Neural cell (in vitro differentiated cells): ENCODE measurements at regions not wholly inside any gene's neighbourhood (a gene's known extent, or its start where the extent isn't known, plus 50 kb on each side); places are given as distances from the start of the nearest gene placed in this dataset.

ENCODE experiments used
- H2AFZ ChIP-seq: fragments of 200-600, 300-800 bp; sonication (generic), shearing (Covaris generic); 2 replicates; pipeline ENCODE4 v1.6.0; 2014; ENCODE audit warnings: low read depth, mild to moderate bottlenecking, antibody characterized with exemption, low read length, moderate library complexity
- H3F3A ChIP-seq: fragments of 200-600 bp; shearing (Covaris generic); 2 replicates; pipeline ENCODE4 v1.6.1; 2016; ENCODE audit warnings: mild to moderate bottlenecking, moderate library complexity, mixed read lengths, antibody characterized with exemption, low read length; ENCODE audit not compliant: insufficient read depth, poor library complexity, severe bottlenecking
- H3K27ac ChIP-seq: fragments of 200-600, 300-800 bp; sonication (generic), shearing (Covaris generic); 2 replicates; pipeline ENCODE4 v1.5.1; 2014; ENCODE audit warnings: mild to moderate bottlenecking, low read length, moderate library complexity
- H3K27me3 ChIP-seq: fragments of 300-800, 200-600 bp; sonication (generic), shearing (Covaris generic); 2 replicates; pipeline ENCODE4 v1.6.0; 2014; ENCODE audit warnings: mild to moderate bottlenecking, low read depth, low read length, moderate library complexity; ENCODE audit not compliant: insufficient read depth
- H3K36me3 ChIP-seq: fragments of 300-800, 200-600 bp; sonication (generic), shearing (Covaris generic); 2 replicates; pipeline ENCODE4 v1.5.1; 2014; ENCODE audit warnings: mild to moderate bottlenecking, antibody characterized with exemption, low read length, moderate library complexity; ENCODE audit not compliant: insufficient read depth
- H3K4me2 ChIP-seq: fragments of 300-800, 200-600 bp; sonication (generic), shearing (Covaris generic); 2 replicates; pipeline ENCODE4 v1.6.0; 2014; ENCODE audit warnings: mild to moderate bottlenecking, low read length
- H3K4me3 ChIP-seq: fragments of 300-800, 200-600 bp; sonication (generic), shearing (Covaris generic); 2 replicates; pipeline ENCODE4 v1.5.1; 2014; ENCODE audit warnings: mild to moderate bottlenecking, low read length, moderate library complexity
- H3K79me2 ChIP-seq: fragments of 200-600 bp; shearing (Covaris generic); replicated peaks from 2 replicates; pipeline ENCODE4 v1.6.0; 2014; ENCODE audit warnings: mild to moderate bottlenecking, low read length, moderate library complexity; ENCODE audit not compliant: insufficient read depth
- H3K9ac ChIP-seq: fragments of 300-800, 200-600 bp; sonication (generic), shearing (Covaris generic); 2 replicates; pipeline ENCODE4 v1.6.1; 2016; ENCODE audit warnings: mild to moderate bottlenecking, low read length, mixed read lengths
- H3K9me2 ChIP-seq: fragments of 200-600 bp; shearing (Covaris generic); 2 replicates; pipeline ENCODE4 v1.6.1; 2016; ENCODE audit warnings: mild to moderate bottlenecking, low read length, mixed read lengths; ENCODE audit not compliant: insufficient read depth
- H3K9me3 ChIP-seq: fragments of 200-600, 300-800 bp; sonication (generic), shearing (Covaris generic); 2 replicates; pipeline ENCODE4 v1.6.1; 2016; ENCODE audit warnings: mild to moderate bottlenecking, mixed run types, low read length, moderate library complexity, mixed read lengths
- H4K20me1 ChIP-seq: fragments of 200-600 bp; shearing (Covaris generic); 2 replicates; pipeline ENCODE4 v1.6.1; 2016; ENCODE audit warnings: mild to moderate bottlenecking, mixed run types; ENCODE audit not compliant: insufficient read depth
- CTCF ChIP-seq: fragments of 450-650 bp; IDR thresholded peaks from 2 replicates; pipeline ENCODE4 v1.5.1; 2014; ENCODE audit warnings: antibody characterized with exemption, mild to moderate bottlenecking, moderate library complexity; ENCODE audit not compliant: poor library complexity, severe bottlenecking
- EP300 ChIP-seq: fragments of 450-650 bp; conservative IDR thresholded peaks from 2 replicates; pipeline ENCODE4 v1.6.1; 2014; ENCODE audit warnings: antibody characterized with exemption, mild to moderate bottlenecking, moderate library complexity; ENCODE audit not compliant: poor library complexity, severe bottlenecking
- EZH2 ChIP-seq: fragments of 200-600, 300-800 bp; shearing (Covaris generic), sonication (generic); IDR thresholded peaks from 2 replicates; pipeline ENCODE4 v1.6.1; 2014; ENCODE audit warnings: antibody characterized with exemption, low read length, borderline replicate concordance, mild to moderate bottlenecking; ENCODE audit not compliant: insufficient read depth, poor library complexity, severe bottlenecking
- MXI1 ChIP-seq: fragments of 450-650 bp; conservative IDR thresholded peaks from 2 replicates; pipeline ENCODE4 v1.6.1; 2014; ENCODE audit warnings: antibody characterized with exemption, mild to moderate bottlenecking; ENCODE audit not compliant: poor library complexity, severe bottlenecking
- POLR2AphosphoS5 ChIP-seq: IDR thresholded peaks from 2 replicates; pipeline ENCODE4 v1.6.1; 2012
- RAD21 ChIP-seq: fragments of 450-650 bp; conservative IDR thresholded peaks from 2 replicates; pipeline ENCODE4 v1.6.1; 2014; ENCODE audit warnings: antibody characterized with exemption, mild to moderate bottlenecking, moderate library complexity
- REST ChIP-seq: IDR thresholded peaks from 2 replicates; pipeline ENCODE4 v1.6.1; 2012; ENCODE audit warnings: borderline replicate concordance
- SMC3 ChIP-seq: fragments of 450-650 bp; conservative IDR thresholded peaks from 2 replicates; pipeline ENCODE4 v1.6.1; 2014; ENCODE audit warnings: antibody characterized with exemption, mild to moderate bottlenecking, moderate library complexity; ENCODE audit not compliant: poor library complexity
- TAF1 ChIP-seq: IDR thresholded peaks from 2 replicates; pipeline ENCODE4 v1.6.1; 2012; ENCODE audit warnings: low read depth

GRCh38 chr12:67892259-67893021 is 96.8 kb upstream of the IFNG-AS1 start:
- Histone ChIP-seq H3K4me2 (no peak overlapping the region), H3K27me3 (no peaks in the 10 kb centered on the region), H3K9ac (no peak overlapping the region), H3F3A (no peaks in the 10 kb centered on the region), H3K27ac (no peak overlapping the region), H4K20me1 (no peaks in the 10 kb centered on the region), H3K4me3 (no peak overlapping the region), H3K9me2 (no peaks in the 10 kb centered on the region), H3K9me3 (no peaks in the 10 kb centered on the region), H2AFZ (no peak overlapping the region), H3K79me2 (no peaks in the 10 kb centered on the region), H3K36me3 (no peaks in the 10 kb centered on the region)
- no peak for TF ChIP-seq REST
- no peak for TF ChIP-seq SMC3
- no peak for TF ChIP-seq RAD21
- TF ChIP-seq POLR2AphosphoS5: no peak
- TF ChIP-seq MXI1: no peak
- no peak for TF ChIP-seq EP300
- TF ChIP-seq EZH2: no peak
- no peak for TF ChIP-seq CTCF
- no peak for TF ChIP-seq TAF1

- no peak overlapping the region for H3K27ac ChIP-seq
- no peak overlapping the region for H2AFZ ChIP-seq
- H3K4me2 ChIP-seq: no peak overlapping the region
These were observed 96.1 kb upstream of the IFNG-AS1 start for GRCh38 chr12:67893022-67893580.

More at GRCh38 chr12:67893022-67893580, 96.1 kb upstream of the IFNG-AS1 start:
- H3K79me2 ChIP-seq: no peaks in the 10 kb centered on the region
- TF ChIP-seq EZH2 (no peak), EP300 (no peak), CTCF (no peak), MXI1 (no peak), REST (no peak), SMC3 (no peak), RAD21 (no peak), TAF1 (no peak), POLR2AphosphoS5 (no peak)
- no peaks in the 10 kb centered on the region for H3K9me3 ChIP-seq
- no peaks in the 10 kb centered on the region for H3K36me3 ChIP-seq
- H3K9me2 ChIP-seq: no peaks in the 10 kb centered on the region
- H3K4me3 ChIP-seq: no peak overlapping the region
- H3F3A ChIP-seq: no peaks in the 10 kb centered on the region
- H4K20me1 ChIP-seq: no peaks in the 10 kb centered on the region
- H3K9ac ChIP-seq: no peak overlapping the region
- H3K27me3 ChIP-seq: no peaks in the 10 kb centered on the region
